ENCODE measurements at regions not wholly inside any gene's neighbourhood (a gene's known extent, or its start where the extent isn't known, plus 50 kb on each side); places are given as distances from the start of the nearest gene placed in this dataset.

GRCh38 chr11:95507794-95508193, 276.8 kb upstream of the SESN3 start:
- in situ Hi-C loops (cut with HindIII; ENCODE audit: low pct_unique_long_range_greater_than_20kb, low sequenced_read_pairs): no loop called here
- DNase-seq (ENCODE audit: low read depth): no peak

- no peak for DNase-seq (ENCODE audit: low read depth)
- in situ Hi-C loops (cut with HindIII; ENCODE audit: low pct_unique_long_range_greater_than_20kb, low sequenced_read_pairs): no loop called here
Observed at GRCh38 chr11:95506777-95507176, 275.8 kb upstream of the SESN3 start.

- no peak for DNase-seq (ENCODE audit: low read depth)
- in situ Hi-C loops (cut with HindIII; ENCODE audit: low pct_unique_long_range_greater_than_20kb, low sequenced_read_pairs): no loop called here
Observed at GRCh38 chr11:95505927-95506426, 275.0 kb upstream of the SESN3 start.

GRCh38 chr11:95503047-95503446, 272.0 kb upstream of the SESN3 start:
- in situ Hi-C loops (cut with HindIII; ENCODE audit: low pct_unique_long_range_greater_than_20kb, low sequenced_read_pairs): no loop called here

GRCh38 chr11:95502522-95502921, 271.5 kb upstream of the SESN3 start:
- DNase-seq (ENCODE audit: low read depth): no peak
- in situ Hi-C loops (cut with HindIII; ENCODE audit: low pct_unique_long_range_greater_than_20kb, low sequenced_read_pairs): no loop called here

More at GRCh38 chr11:95503047-95503446, 272.0 kb upstream of the SESN3 start:
- no peak for DNase-seq (ENCODE audit: low read depth)

- DNase-seq (ENCODE audit: low read depth): no peak
- in situ Hi-C loops (cut with HindIII; ENCODE audit: low pct_unique_long_range_greater_than_20kb, low sequenced_read_pairs): no loop called here
Observed at GRCh38 chr11:95501761-95502266, 270.8 kb upstream of the SESN3 start.

- in situ Hi-C loops (cut with HindIII; ENCODE audit: low pct_unique_long_range_greater_than_20kb, low sequenced_read_pairs): no loop called here
- DNase-seq (ENCODE audit: low read depth): no peak
Observed at GRCh38 chr11:95500466-95500865, 269.5 kb upstream of the SESN3 start.

- in situ Hi-C loops (cut with HindIII; ENCODE audit: low pct_unique_long_range_greater_than_20kb, low sequenced_read_pairs): no loop called here
- no peak for DNase-seq (ENCODE audit: low read depth)
Observed at GRCh38 chr11:95499516-95500135, 268.6 kb upstream of the SESN3 start.

- no peak for DNase-seq (ENCODE audit: low read depth)
- in situ Hi-C loops (cut with HindIII; ENCODE audit: low pct_unique_long_range_greater_than_20kb, low sequenced_read_pairs): no loop called here
Observed at GRCh38 chr11:95498722-95499425, 267.9 kb upstream of the SESN3 start.

- in situ Hi-C loops (cut with HindIII; ENCODE audit: low pct_unique_long_range_greater_than_20kb, low sequenced_read_pairs): no loop called here
- DNase-seq (ENCODE audit: low read depth): no peak
Observed at GRCh38 chr11:95496901-95497300, 265.9 kb upstream of the SESN3 start.

- in situ Hi-C loops (cut with HindIII; ENCODE audit: low pct_unique_long_range_greater_than_20kb, low sequenced_read_pairs): no loop called here
- no peak for DNase-seq (ENCODE audit: low read depth)
Observed at GRCh38 chr11:95495706-95496105, 264.7 kb upstream of the SESN3 start.

- in situ Hi-C loops (cut with HindIII; ENCODE audit: low pct_unique_long_range_greater_than_20kb, low sequenced_read_pairs): no loop called here
- no peak for DNase-seq (ENCODE audit: low read depth)
Observed at GRCh38 chr11:95494856-95495255, 263.9 kb upstream of the SESN3 start.

- no peak for DNase-seq (ENCODE audit: low read depth)
- in situ Hi-C loops (cut with HindIII; ENCODE audit: low pct_unique_long_range_greater_than_20kb, low sequenced_read_pairs): no loop called here
Observed at GRCh38 chr11:95494167-95494566, 263.2 kb upstream of the SESN3 start.

GRCh38 chr11:95490625-95491024, 259.6 kb upstream of the SESN3 start:
- in situ Hi-C loops (cut with HindIII; ENCODE audit: low pct_unique_long_range_greater_than_20kb, low sequenced_read_pairs): no loop called here
- DNase-seq (ENCODE audit: low read depth): no peak

GRCh38 chr11:95487938-95488337, 256.9 kb upstream of the SESN3 start:
- in situ Hi-C loops (cut with HindIII; ENCODE audit: low pct_unique_long_range_greater_than_20kb, low sequenced_read_pairs): no loop called here
- no peak for DNase-seq (ENCODE audit: low read depth)

- DNase-seq (ENCODE audit: low read depth): no peak
- in situ Hi-C loops (cut with HindIII; ENCODE audit: low pct_unique_long_range_greater_than_20kb, low sequenced_read_pairs): no loop called here
Observed at GRCh38 chr11:95487391-95487790, 256.4 kb upstream of the SESN3 start.

GRCh38 chr11:95486979-95487378, 256.0 kb upstream of the SESN3 start:
- no peak for DNase-seq (ENCODE audit: low read depth)
- in situ Hi-C loops (cut with HindIII; ENCODE audit: low pct_unique_long_range_greater_than_20kb, low sequenced_read_pairs): no loop called here

GRCh38 chr11:95486466-95486865, 255.5 kb upstream of the SESN3 start:
- no peak for DNase-seq (ENCODE audit: low read depth)
- in situ Hi-C loops (cut with HindIII; ENCODE audit: low pct_unique_long_range_greater_than_20kb, low sequenced_read_pairs): no loop called here

GRCh38 chr11:95485115-95485900, 254.3 kb upstream of the SESN3 start:
- DNase-seq (ENCODE audit: low read depth): no peak
- in situ Hi-C loops (cut with HindIII; ENCODE audit: low pct_unique_long_range_greater_than_20kb, low sequenced_read_pairs): no loop called here

Measured in Caki2 (cell line).